HG02678 (cell line): ENCODE measurements at regions not wholly inside any gene's neighbourhood (a gene's known extent, or its start where the extent isn't known, plus 50 kb on each side); places are given as distances from the start of the nearest gene placed in this dataset.

Experiments
- ATAC-seq: cut with Tn5 transposase; IDR thresholded peaks from one replicate; pipeline ENCODE4 v1.9.1; 2021; ENCODE audit warnings: mild to moderate bottlenecking, moderate library complexity; ENCODE audit not compliant: unreplicated experiment

- ATAC-seq: no peak
These were observed 198.7 kb upstream of the DUSP10 start for GRCh38 chr1:221940631-221941030.

- ATAC-seq: peak; percentile 92
These were observed 197.7 kb upstream of the DUSP10 start for GRCh38 chr1:221939607-221940006.

- ATAC-seq: peak; percentile 31
These were observed 195.5 kb upstream of the DUSP10 start for GRCh38 chr1:221937155-221937953.

GRCh38 chr1:221933814-221934213 is 191.9 kb upstream of the DUSP10 start:
- ATAC-seq: no peak

- ATAC-seq: no peak
These were observed 184.6 kb upstream of the DUSP10 start for GRCh38 chr1:221926441-221926840.

GRCh38 chr1:221925947-221926346 is 184.1 kb upstream of the DUSP10 start:
- ATAC-seq: no peak

- no peak for ATAC-seq
These were observed 182.2 kb upstream of the DUSP10 start for GRCh38 chr1:221923929-221924598.

- no peak for ATAC-seq
These were observed 180.0 kb upstream of the DUSP10 start for GRCh38 chr1:221921936-221922335.

GRCh38 chr1:221919743-221920142 is 177.9 kb upstream of the DUSP10 start:
- ATAC-seq: no peak

- no peak for ATAC-seq
These were observed 177.5 kb upstream of the DUSP10 start for GRCh38 chr1:221919341-221919740.

GRCh38 chr1:221916176-221916575 is 174.3 kb upstream of the DUSP10 start:
- ATAC-seq: no peak

- ATAC-seq: no peak
These were observed 173.9 kb upstream of the DUSP10 start for GRCh38 chr1:221915764-221916163.

GRCh38 chr1:221913351-221913892 is 171.5 kb upstream of the DUSP10 start:
- no peak for ATAC-seq

GRCh38 chr1:221912230-221912629 is 170.3 kb upstream of the DUSP10 start:
- no peak for ATAC-seq

- peak; percentile 66 for ATAC-seq
These were observed 169.8 kb upstream of the DUSP10 start for GRCh38 chr1:221911714-221912113.

- no peak for ATAC-seq
These were observed 168.3 kb upstream of the DUSP10 start for GRCh38 chr1:221910222-221910621.

GRCh38 chr1:221908573-221908972 is 166.7 kb upstream of the DUSP10 start:
- no peak for ATAC-seq

GRCh38 chr1:221907166-221907932 is 165.5 kb upstream of the DUSP10 start:
- ATAC-seq: no peak

GRCh38 chr1:221905802-221906201 is 163.9 kb upstream of the DUSP10 start:
- ATAC-seq: no peak

- ATAC-seq: no peak
These were observed 162.4 kb upstream of the DUSP10 start for GRCh38 chr1:221904319-221904718.

GRCh38 chr1:221903594-221903993 is 161.7 kb upstream of the DUSP10 start:
- ATAC-seq: no peak
